ENCODE measurements at regions not wholly inside any gene's neighbourhood (a gene's known extent, or its start where the extent isn't known, plus 50 kb on each side); places are given as distances from the start of the nearest gene placed in this dataset.

- TF ChIP-seq ZNF624 (tag by site-specific recombination; IDR thresholded peaks at IDR 0.05) (no peak), ZNF24 (tag by site-specific recombination; IDR thresholded peaks at IDR 0.05) (no peak), ZNF704 (tag by site-specific recombination; IDR thresholded peaks at IDR 0.05) (no peak), CTCF (tag by site-specific recombination; IDR thresholded peaks at IDR 0.05) (no peak)
These were observed 701.8 kb downstream of the TMTC2 start for GRCh38 chr12:83388551-83388950.
